ENCODE measurements at regions not wholly inside any gene's neighbourhood (a gene's known extent, or its start where the extent isn't known, plus 50 kb on each side); places are given as distances from the start of the nearest gene placed in this dataset.

GRCh38 chr10:62650411-62650810 is 154.1 kb upstream of the ADO start:
- no peaks in the 10 kb centered on the region for H3K36me3 ChIP-seq
- no peak overlapping the region for H3K4me3 ChIP-seq
- intact Hi-C loops (cut with DNase I), result no loop called here
- no peaks in the 10 kb centered on the region for H3K9me3 ChIP-seq
- H3K27ac ChIP-seq, result no peak overlapping the region
- peak in 1 of 2 donors; percentile 34 for DNase-seq (ENCODE audit: extremely low spot score in 2 of 2)
- TF ChIP-seq CTCF (IDR thresholded peaks at IDR 0.05) (no peak), POLR2A (IDR thresholded peaks at IDR 0.05) (no peak), POLR2AphosphoS5 (IDR thresholded peaks at IDR 0.05; ENCODE audit: insufficient read depth in 1 of 2, low read depth in 1 of 2) (no peak)
- peaks cover 6% of the 10 kb centered on the region for H3K4me1 ChIP-seq
- no peaks in the 10 kb centered on the region for H3K27me3 ChIP-seq

- Histone ChIP-seq H3K27me3 (no peaks in the 10 kb centered on the region), H3K36me3 (no peaks in the 10 kb centered on the region), H3K27ac (no peak overlapping the region), H3K4me3 (no peak overlapping the region), H3K9me3 (no peaks in the 10 kb centered on the region), H3K4me1 (peaks cover 6% of the 10 kb centered on the region)
- peak in 1 of 2 donors; percentile 0 for DNase-seq (ENCODE audit: extremely low spot score in 2 of 2)
- intact Hi-C loops (cut with DNase I), result no loop called here
- TF ChIP-seq POLR2A (IDR thresholded peaks at IDR 0.05) (no peak), CTCF (IDR thresholded peaks at IDR 0.05) (no peak), POLR2AphosphoS5 (IDR thresholded peaks at IDR 0.05; ENCODE audit: insufficient read depth in 1 of 2, low read depth in 1 of 2) (no peak)
Measured at GRCh38 chr10:62651341-62651740, 153.2 kb upstream of the ADO start.

- no peak for TF ChIP-seq POLR2AphosphoS5 (IDR thresholded peaks at IDR 0.05; ENCODE audit: insufficient read depth in 1 of 2, low read depth in 1 of 2)
- no peak for TF ChIP-seq CTCF (IDR thresholded peaks at IDR 0.05)
- TF ChIP-seq POLR2A (IDR thresholded peaks at IDR 0.05), result no peak
- no peak overlapping the region for H3K27ac ChIP-seq
- DNase-seq (ENCODE audit: extremely low spot score in 2 of 2), result peak in 1 of 2 donors; percentile 8
- H3K4me1 ChIP-seq, result peaks cover 6% of the 10 kb centered on the region
- no peaks in the 10 kb centered on the region for H3K9me3 ChIP-seq
- no peaks in the 10 kb centered on the region for H3K27me3 ChIP-seq
- no peak overlapping the region for H3K4me3 ChIP-seq
- no peaks in the 10 kb centered on the region for H3K36me3 ChIP-seq
- intact Hi-C loops (cut with DNase I), result no loop called here
Measured at GRCh38 chr10:62652114-62652513, 152.4 kb upstream of the ADO start.

- peak; percentile 16 to 22 for DNase-seq (ENCODE audit: extremely low spot score in 2 of 2)
- TF ChIP-seq POLR2A (IDR thresholded peaks at IDR 0.05) (no peak), CTCF (IDR thresholded peaks at IDR 0.05) (no peak), POLR2AphosphoS5 (IDR thresholded peaks at IDR 0.05; ENCODE audit: insufficient read depth in 1 of 2, low read depth in 1 of 2) (no peak)
Measured at GRCh38 chr10:62652564-62652963, 152.0 kb upstream of the ADO start.

GRCh38 chr10:62653254-62653653 is 151.3 kb upstream of the ADO start:
- intact Hi-C loops (cut with DNase I), result no loop called here
- Histone ChIP-seq H3K27me3 (no peaks in the 10 kb centered on the region), H3K27ac (no peak overlapping the region), H3K4me1 (peaks cover 6% of the 10 kb centered on the region), H3K9me3 (no peaks in the 10 kb centered on the region), H3K4me3 (no peak overlapping the region), H3K36me3 (no peaks in the 10 kb centered on the region)
- no peak for DNase-seq (ENCODE audit: extremely low spot score in 2 of 2)
- TF ChIP-seq POLR2AphosphoS5 (IDR thresholded peaks at IDR 0.05; ENCODE audit: insufficient read depth in 1 of 2, low read depth in 1 of 2) (no peak), CTCF (IDR thresholded peaks at IDR 0.05) (no peak), POLR2A (IDR thresholded peaks at IDR 0.05) (no peak)

More at GRCh38 chr10:62652564-62652963, 152.0 kb upstream of the ADO start:
- Histone ChIP-seq H3K9me3 (no peaks in the 10 kb centered on the region), H3K27me3 (no peaks in the 10 kb centered on the region), H3K36me3 (no peaks in the 10 kb centered on the region), H3K4me3 (no peak overlapping the region), H3K4me1 (peaks cover 6% of the 10 kb centered on the region), H3K27ac (no peak overlapping the region)
- intact Hi-C loops (cut with DNase I), result no loop called here
